SJCRH30 (cell line): ENCODE measurements at regions not wholly inside any gene's neighbourhood (a gene's known extent, or its start where the extent isn't known, plus 50 kb on each side); places are given as distances from the start of the nearest gene placed in this dataset.
"Not testable (repeated sequence)": the region's sequence is repeated elsewhere in the genome, so short reads cannot be mapped to it uniquely, and the experiment has no call there.

Experiments used
- DNase-seq, 2 experiments: peaks; one replicate each; pipeline ENCODE4 v3.0.0-alpha.2; 2015 to 2020
- H3K27ac ChIP-seq: fragments of 250-450 bp; sonication (Bioruptor Pico); 2 replicates; pipeline ENCODE4 v1.5.1; 2020; ENCODE audit warnings: mild to moderate bottlenecking, moderate library complexity
- H3K27me3 ChIP-seq: fragments of 250-450 bp; sonication (Bioruptor Pico); 2 replicates; pipeline ENCODE4 v1.5.1; 2020; ENCODE audit warnings: mild to moderate bottlenecking, moderate library complexity
- H3K36me3 ChIP-seq: fragments of 250-450 bp; sonication (Bioruptor Pico); 2 replicates; pipeline ENCODE4 v1.5.1; 2020; ENCODE audit warnings: mild to moderate bottlenecking, moderate library complexity
- H3K4me1 ChIP-seq: fragments of 250-450 bp; sonication (Bioruptor Pico); 2 replicates; pipeline ENCODE4 v1.5.1; 2020; ENCODE audit warnings: mild to moderate bottlenecking, moderate library complexity
- H3K4me3 ChIP-seq: fragments of 250-450 bp; sonication (Bioruptor Pico); 2 replicates; pipeline ENCODE4 v1.5.1; 2020; ENCODE audit warnings: mild to moderate bottlenecking, moderate library complexity
- H3K9me3 ChIP-seq: fragments of 250-450 bp; sonication (Bioruptor Pico); replicated peaks from 2 replicates; pipeline ENCODE4 v1.5.1; 2020; ENCODE audit warnings: mild to moderate bottlenecking, moderate library complexity

- H3K9me3 ChIP-seq = no peaks in the 10 kb centered on the region
- no peak overlapping the region for H3K27ac ChIP-seq
- DNase-seq = no peak
- H3K4me1 ChIP-seq = no peaks in the 10 kb centered on the region
- no peaks in the 10 kb centered on the region for H3K36me3 ChIP-seq
- no peak overlapping the region for H3K4me3 ChIP-seq
- H3K27me3 ChIP-seq = no peaks in the 10 kb centered on the region
Observed at GRCh38 chr21:21858502-21859334, 860.5 kb downstream of the NCAM2 start.

GRCh38 chr21:21860888-21861287, 862.7 kb downstream of the NCAM2 start:
- Histone ChIP-seq H3K27ac (no peak overlapping the region), H3K36me3 (no peaks in the 10 kb centered on the region), H3K4me3 (no peak overlapping the region), H3K9me3 (0 out of 2 replicates have a peak, but pooled peaks cover 2% of the 10 kb centered on the region), H3K4me1 (no peaks in the 10 kb centered on the region), H3K27me3 (no peaks in the 10 kb centered on the region)
- no peak for DNase-seq

GRCh38 chr21:21864321-21864840, 866.2 kb downstream of the NCAM2 start:
- Histone ChIP-seq H3K9me3 (0 out of 2 replicates have a peak, but pooled peaks cover 2% of the 10 kb centered on the region), H3K4me1 (no peaks in the 10 kb centered on the region), H3K27me3 (no peaks in the 10 kb centered on the region), H3K27ac (no peak overlapping the region), H3K36me3 (no peaks in the 10 kb centered on the region), H3K4me3 (no peak overlapping the region)
- no peak for DNase-seq

GRCh38 chr21:21897275-21897883, 899.2 kb downstream of the NCAM2 start:
- no peaks in the 10 kb centered on the region for H3K27me3 ChIP-seq
- H3K4me3 ChIP-seq = no peak overlapping the region
- no peaks in the 10 kb centered on the region for H3K36me3 ChIP-seq
- no peaks in the 10 kb centered on the region for H3K9me3 ChIP-seq
- no peak for DNase-seq
- H3K27ac ChIP-seq = no peak overlapping the region
- H3K4me1 ChIP-seq = no peaks in the 10 kb centered on the region

- no peaks in the 10 kb centered on the region for H3K9me3 ChIP-seq
- H3K36me3 ChIP-seq = no peaks in the 10 kb centered on the region
- no peaks in the 10 kb centered on the region for H3K27me3 ChIP-seq
- H3K4me1 ChIP-seq = no peaks in the 10 kb centered on the region
- no peak overlapping the region for H3K27ac ChIP-seq
- no peak overlapping the region for H3K4me3 ChIP-seq
- DNase-seq = no peak
Observed at GRCh38 chr21:21898801-21899200, 900.6 kb downstream of the NCAM2 start.

GRCh38 chr21:21902416-21902815, 904.2 kb downstream of the NCAM2 start:
- not testable (repeated sequence) for H3K4me3 ChIP-seq, DNase-seq, H3K27ac ChIP-seq, H3K27me3 ChIP-seq, H3K9me3 ChIP-seq, H3K36me3 ChIP-seq, H3K4me1 ChIP-seq

DNA sequence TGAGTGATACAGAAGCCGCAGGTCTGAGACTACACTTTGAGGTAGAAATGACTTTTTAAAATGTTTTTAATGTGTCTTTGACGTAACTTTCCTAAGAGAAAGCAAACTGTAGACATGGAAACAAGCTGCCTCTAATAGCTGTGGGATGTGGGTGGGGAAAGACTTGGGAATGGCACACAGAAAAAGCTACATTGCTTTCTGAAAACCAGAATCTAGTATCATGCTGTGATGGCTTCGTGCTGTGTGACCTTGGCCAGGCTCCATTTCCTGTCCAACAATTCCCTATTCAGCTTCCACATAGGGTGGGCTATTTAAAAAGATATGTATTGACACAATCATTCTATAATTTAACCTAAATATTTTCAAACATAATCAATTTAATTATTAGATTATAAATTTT, 909.1 kb downstream of the NCAM2 start:
- no peaks in the 10 kb centered on the region for H3K4me1 ChIP-seq
- no peak overlapping the region for H3K27ac ChIP-seq
- no peaks in the 10 kb centered on the region for H3K9me3 ChIP-seq
- no peaks in the 10 kb centered on the region for H3K27me3 ChIP-seq
- H3K4me3 ChIP-seq = no peak overlapping the region
- no peak for DNase-seq
- no peaks in the 10 kb centered on the region for H3K36me3 ChIP-seq

DNA sequence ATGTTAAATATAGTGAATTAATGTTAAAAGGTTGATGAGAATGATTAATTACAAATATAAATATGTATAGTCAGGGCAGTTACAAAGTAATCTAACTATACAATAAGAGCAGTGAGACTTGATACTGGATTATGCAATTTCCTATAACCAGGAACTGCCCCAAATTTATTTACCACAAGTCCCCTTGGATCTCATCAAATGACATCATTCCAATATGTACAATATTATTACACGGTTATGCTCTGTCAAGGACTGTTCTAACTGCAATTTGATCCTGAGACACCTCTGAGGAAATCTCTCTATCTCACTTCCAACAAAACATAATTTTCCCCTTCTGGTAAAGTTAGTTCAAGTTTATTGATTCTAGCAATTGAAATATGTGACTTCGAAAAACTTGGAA, 917.6 kb downstream of the NCAM2 start:
- no peaks in the 10 kb centered on the region for H3K36me3 ChIP-seq
- no peak overlapping the region for H3K27ac ChIP-seq
- H3K27me3 ChIP-seq = no peaks in the 10 kb centered on the region
- H3K9me3 ChIP-seq = no peaks in the 10 kb centered on the region
- DNase-seq = no peak
- H3K4me1 ChIP-seq = no peaks in the 10 kb centered on the region
- H3K4me3 ChIP-seq = no peak overlapping the region

- Histone ChIP-seq H3K27me3 (0 out of 2 replicates have a peak, but pooled peaks cover 1% of the 10 kb centered on the region), H3K9me3 (no peaks in the 10 kb centered on the region), H3K4me1 (no peaks in the 10 kb centered on the region), H3K36me3 (no peaks in the 10 kb centered on the region), H3K27ac (no peak overlapping the region), H3K4me3 (no peak overlapping the region)
- DNase-seq = peak in 1 of 2 experiments; percentile 35
Observed at GRCh38 chr21:21921410-21922232, 923.4 kb downstream of the NCAM2 start.

GRCh38 chr21:21929226-21929625, 931.0 kb downstream of the NCAM2 start:
- H3K9me3 ChIP-seq = no peaks in the 10 kb centered on the region
- 0 out of 2 replicates have a peak, but pooled peaks cover 2% of the 10 kb centered on the region for H3K27me3 ChIP-seq
- no peaks in the 10 kb centered on the region for H3K4me1 ChIP-seq
- H3K27ac ChIP-seq = no peak overlapping the region
- H3K36me3 ChIP-seq = no peaks in the 10 kb centered on the region
- DNase-seq = no peak
- H3K4me3 ChIP-seq = no peak overlapping the region

- no peak overlapping the region for H3K4me3 ChIP-seq
- no peak overlapping the region for H3K27ac ChIP-seq
- H3K27me3 ChIP-seq = 0 out of 2 replicates have a peak, but pooled peaks cover 2% of the 10 kb centered on the region
- no peaks in the 10 kb centered on the region for H3K4me1 ChIP-seq
- no peaks in the 10 kb centered on the region for H3K9me3 ChIP-seq
- no peaks in the 10 kb centered on the region for H3K36me3 ChIP-seq
- DNase-seq = no peak
Observed at GRCh38 chr21:21929789-21930188, 931.6 kb downstream of the NCAM2 start.

DNA sequence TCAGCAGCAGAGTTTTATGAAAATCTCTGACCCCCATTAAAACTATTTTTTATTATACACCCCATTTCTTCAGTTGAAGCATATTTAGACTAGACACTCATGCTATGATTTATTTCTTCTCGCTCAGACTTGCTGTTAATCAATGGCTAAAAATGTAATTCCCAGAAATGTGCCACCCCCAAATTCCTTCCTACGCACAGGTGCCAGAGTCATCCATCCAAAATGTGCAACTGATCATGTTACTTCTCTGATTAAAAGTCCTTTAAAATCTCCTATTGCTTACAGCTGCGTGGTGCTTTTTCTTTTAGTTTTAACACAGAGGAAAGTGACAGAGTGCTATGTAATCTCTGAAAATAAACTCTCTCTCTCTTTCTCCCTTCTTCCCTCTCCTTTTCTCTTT, 954.4 kb downstream of the NCAM2 start:
- DNase-seq = no peak

GRCh38 chr21:21955204-21955603, 957.0 kb downstream of the NCAM2 start:
- Histone ChIP-seq H3K36me3 (no peaks in the 10 kb centered on the region), H3K4me1 (no peaks in the 10 kb centered on the region), H3K27me3 (no peaks in the 10 kb centered on the region), H3K9me3 (no peaks in the 10 kb centered on the region), H3K4me3 (no peak overlapping the region), H3K27ac (no peak overlapping the region)
- no peak for DNase-seq

More for the DNA sequence above, 954.4 kb downstream of the NCAM2 start:
- H3K4me3 ChIP-seq = no peak overlapping the region
- H3K4me1 ChIP-seq = no peaks in the 10 kb centered on the region
- H3K9me3 ChIP-seq = no peaks in the 10 kb centered on the region
- H3K27me3 ChIP-seq = no peaks in the 10 kb centered on the region
- H3K36me3 ChIP-seq = no peaks in the 10 kb centered on the region
- no peak overlapping the region for H3K27ac ChIP-seq

GRCh38 chr21:21957490-21957889, 959.3 kb downstream of the NCAM2 start:
- no peak for DNase-seq
- H3K9me3 ChIP-seq = no peaks in the 10 kb centered on the region
- H3K36me3 ChIP-seq = no peaks in the 10 kb centered on the region
- no peaks in the 10 kb centered on the region for H3K4me1 ChIP-seq
- H3K27me3 ChIP-seq = no peaks in the 10 kb centered on the region
- H3K27ac ChIP-seq = no peak overlapping the region
- H3K4me3 ChIP-seq = no peak overlapping the region

- H3K4me3 ChIP-seq = no peak overlapping the region
- no peaks in the 10 kb centered on the region for H3K36me3 ChIP-seq
- H3K27ac ChIP-seq = no peak overlapping the region
- H3K9me3 ChIP-seq = 0 out of 2 replicates have a peak, but pooled peaks cover 4% of the 10 kb centered on the region
- DNase-seq = no peak
- H3K27me3 ChIP-seq = no peaks in the 10 kb centered on the region
- no peaks in the 10 kb centered on the region for H3K4me1 ChIP-seq
Observed at GRCh38 chr21:21963911-21964310, 965.7 kb downstream of the NCAM2 start.
